ENCODE measurements at regions not wholly inside any gene's neighbourhood (a gene's known extent, or its start where the extent isn't known, plus 50 kb on each side); places are given as distances from the start of the nearest gene placed in this dataset.
A peak's percentile ranks its signal among the peaks of the same experiment; 100 is the strongest.

- no peak overlapping the region for H3K23ac ChIP-seq (ENCODE audit: insufficient read length)
- H3K79me1 ChIP-seq (ENCODE audit: low read depth, low read length) = no peaks in the 10 kb centered on the region
- no peaks in the 10 kb centered on the region for H3K36me3 ChIP-seq (ENCODE audit: control insufficient read depth in 2 of 4, insufficient read depth in 4 of 4, low read length in 3 of 4)
- no peak overlapping the region for H2BK120ac ChIP-seq (replicated peaks; ENCODE audit: low read depth, low read length)
- H3K14ac ChIP-seq (ENCODE audit: insufficient read length) = no peak overlapping the region
- no peak overlapping the region for H3K27ac ChIP-seq (ENCODE audit: low read depth, low read length)
- H4K5ac ChIP-seq (ENCODE audit: insufficient read length, low read depth, low read length) = no peak overlapping the region
- DNase-seq (ENCODE audit: low read depth in 1 of 2, low spot score in 2 of 2) (no peak), FAIRE-seq (no peak)
- no peak overlapping the region for H2BK20ac ChIP-seq (ENCODE audit: low read length)
- H3K4me3 ChIP-seq (ENCODE audit: extremely low read depth in 1 of 4, insufficient read depth in 2 of 4, low read depth in 3 of 4, low read length in 4 of 4) = no peak overlapping the region
- no peak overlapping the region for H2AFZ ChIP-seq (ENCODE audit: low read length)
- no peak overlapping the region for H3K4me2 ChIP-seq (ENCODE audit: insufficient read depth in 1 of 2, low read depth in 2 of 2, low read length in 2 of 2)
- H3K4ac ChIP-seq (replicated peaks; ENCODE audit: insufficient read length, low read depth, low read length) = no peak overlapping the region
- no peaks in the 10 kb centered on the region; the same call in 1 of the 2 replicates for H3K23me2 ChIP-seq (ENCODE audit: low read depth, low read length)
- POLR2A ChIA-PET (ENCODE audit: partially characterized antibody) = interaction anchor here (0.6 kb wide), 2 partner anchors 968 to 1004 kb away, joined by 3 to 4 read pairs; no protein-coding TSS in a partner anchor
- H2BK5ac ChIP-seq (ENCODE audit: low read depth, low read length) = no peak overlapping the region
- H2BK12ac ChIP-seq (ENCODE audit: low read depth, low read length) = no peak overlapping the region
- CTCF ChIA-PET (ENCODE audit: partially characterized antibody) = interaction anchor here (0.6 to 2.1 kb wide), 2 partner anchors 9 to 115 kb away, joined by 3 to 6 read pairs; no protein-coding TSS in a partner anchor
- no peaks in the 10 kb centered on the region for H3K79me2 ChIP-seq (ENCODE audit: control insufficient read depth in 1 of 2, insufficient read depth in 2 of 2, low read length in 2 of 2)
- no peak overlapping the region for H2AK5ac ChIP-seq (ENCODE audit: low read depth, low read length)
- H3K9me3 ChIP-seq (ENCODE audit: insufficient read depth in 2 of 2, low read depth in 1 of 2, low read length in 1 of 2) = no peaks in the 10 kb centered on the region
- no peak overlapping the region for H2BK15ac ChIP-seq (ENCODE audit: low read length)
- H3K9ac ChIP-seq (replicated peaks in 1 of 4; ENCODE audit: extremely low read depth in 1 of 4, low read depth in 3 of 4, low read length in 3 of 4) = no peak overlapping the region
- WGBS, 2 experiments (ENCODE audit: extremely low coverage in 1 of 2, insufficient coverage in 1 of 2, insufficient read length in 1 of 2, insufficient replicate concordance in 2 of 2, low coverage in 1 of 2, low lambda C conversion rate in 2 of 2, missing lambda C conversion rate in 1 of 2) = 86% methylated on average over 5 of the region's 5 CpGs; no CpG with 5 or more reads in 1 of the 2 experiments
- H3K56ac ChIP-seq (replicated peaks; ENCODE audit: insufficient read length, low read depth, low read length) = no peak overlapping the region
- no peaks in the 10 kb centered on the region for H4K20me1 ChIP-seq (replicated peaks in 1 of 2; ENCODE audit: control insufficient read depth in 1 of 2, insufficient read depth in 2 of 2, low read length in 2 of 2)
- no peak overlapping the region for H4K8ac ChIP-seq (ENCODE audit: extremely low read depth, insufficient read depth, low read length)
- H3K27me3 ChIP-seq (replicated peaks in 1 of 4; ENCODE audit: control insufficient read depth in 3 of 4, extremely low read depth in 1 of 4, insufficient read depth in 3 of 4, low read length in 3 of 4) = no peaks in the 10 kb centered on the region
- no peak overlapping the region for H3K18ac ChIP-seq (ENCODE audit: extremely low read depth, low read length)
- peaks cover 0 to 3% (median under 1%) of the 10 kb centered on the region in 4 experiments; a peak in 1 of 7 replicates for H3K4me1 ChIP-seq (replicated peaks in 1 of 4; ENCODE audit: control insufficient read depth in 3 of 4, insufficient read depth in 4 of 4, low read length in 3 of 4)
- H4K91ac ChIP-seq (replicated peaks; ENCODE audit: insufficient read length, low read length) = no peak overlapping the region
- TF ChIP-seq CREB1 (IDR thresholded peaks at IDR 0.05) (no peak), CBX5 (IDR thresholded peaks at IDR 0.05; ENCODE audit: low read depth, low read length) (no peak), KDM1A (IDR thresholded peaks at IDR 0.05; ENCODE audit: borderline replicate concordance, low read length) (peak; percentile 90; the same call in 1 of the 2 replicates), CHD2 (IDR thresholded peaks at IDR 0.05; ENCODE audit: low read length) (no peak), HDAC2 (IDR thresholded peaks at IDR 0.05; ENCODE audit: borderline replicate concordance in 1 of 2, low read depth in 2 of 2, low read length in 2 of 2) (peak in 1 of 2 experiments; percentile 41; a peak in 1 of 4 replicates), POLR2AphosphoS5 (IDR thresholded peaks at IDR 0.05; ENCODE audit: low read depth, low read length) (no peak), TAF1 (IDR thresholded peaks at IDR 0.05; ENCODE audit: low read depth, low read length) (no peak), ATF2 (IDR thresholded peaks at IDR 0.05; ENCODE audit: low read length) (no peak), KDM5A (IDR thresholded peaks at IDR 0.05; ENCODE audit: low read length) (no peak), BCL11A (IDR thresholded peaks at IDR 0.05; ENCODE audit: low read depth in 2 of 2, low read length in 2 of 2) (no peak), POLR2A (IDR thresholded peaks at IDR 0.05; ENCODE audit: control extremely low read depth in 1 of 2, low read depth in 2 of 2, low read length in 2 of 2) (no peak), KDM4A (IDR thresholded peaks at IDR 0.05; ENCODE audit: low read depth, low read length, severe bottlenecking) (no peak), GABPA (IDR thresholded peaks at IDR 0.05; ENCODE audit: borderline replicate concordance, insufficient read depth, low read length) (no peak), ZNF274 (IDR thresholded peaks at IDR 0.05; ENCODE audit: borderline replicate concordance, extremely low read depth, low read length) (no peak)
These were observed 637.9 kb downstream of the MED13L start for GRCh38 chr12:115639648-115640012.

Data from H1 (cell line).